Loucy (cell line): ENCODE measurements at regions not wholly inside any gene's neighbourhood (a gene's known extent, or its start where the extent isn't known, plus 50 kb on each side); places are given as distances from the start of the nearest gene placed in this dataset.

Source experiments
- H2AFZ ChIP-seq: fragments of 200-600 bp; sonication (generic); 2 replicates; pipeline ENCODE4 v1.6.0; 2016; ENCODE audit warnings: antibody characterized with exemption, mild to moderate bottlenecking, low read length, moderate library complexity
- H3F3A ChIP-seq: fragments of 200-600 bp; 2 replicates; pipeline ENCODE4 v1.6.0; 2016; ENCODE audit warnings: antibody characterized with exemption, low read depth, mild to moderate bottlenecking
- H3K27me3 ChIP-seq: fragments of 200-600 bp; sonication (generic); 2 replicates; pipeline ENCODE4 v1.6.1; 2014; ENCODE audit warnings: low read length, mild to moderate bottlenecking; ENCODE audit not compliant: insufficient read depth, poor library complexity, severe bottlenecking
- H3K36me3 ChIP-seq: fragments of 200-600 bp; sonication (generic); 2 replicates; pipeline ENCODE4 v1.6.1; 2016; ENCODE audit warnings: low read length; ENCODE audit not compliant: insufficient read depth
- H3K4me1 ChIP-seq: fragments of 200-600 bp; sonication (generic); 2 replicates; pipeline ENCODE4 v1.5.1; 2014; ENCODE audit warnings: low read length, mild to moderate bottlenecking; ENCODE audit not compliant: insufficient read depth, poor library complexity, severe bottlenecking
- H3K4me2 ChIP-seq: fragments of 200-600 bp; sonication (generic); 2 replicates; pipeline ENCODE4 v1.6.0; 2014; ENCODE audit warnings: antibody characterized with exemption, low read length, low read depth, mild to moderate bottlenecking; ENCODE audit not compliant: poor library complexity, severe bottlenecking
- H3K4me3 ChIP-seq: fragments of 200-600 bp; sonication (generic); 2 replicates; pipeline ENCODE4 v1.5.1; 2014; ENCODE audit warnings: low read length, mild to moderate bottlenecking, mixed read lengths; ENCODE audit not compliant: poor library complexity, severe bottlenecking
- H3K79me2 ChIP-seq: fragments of 200-600 bp; sonication (generic); 2 replicates; pipeline ENCODE4 v1.6.1; 2014; ENCODE audit warnings: low read length; ENCODE audit not compliant: insufficient read depth
- H3K9ac ChIP-seq: fragments of 200-600 bp; sonication (generic); 2 replicates; pipeline ENCODE4 v1.6.0; 2014; ENCODE audit warnings: mild to moderate bottlenecking, low read depth, low read length, moderate library complexity; ENCODE audit not compliant: poor library complexity, severe bottlenecking
- H3K9me2 ChIP-seq: fragments of 200-600 bp; sonication (generic); replicated peaks from 2 replicates; pipeline ENCODE4 v1.6.1; 2016; ENCODE audit warnings: low read depth, low read length, mixed read lengths
- H3K9me3 ChIP-seq: fragments of 200-600 bp; sonication (generic); 2 replicates; pipeline ENCODE4 v1.6.1; 2014; ENCODE audit warnings: mild to moderate bottlenecking, antibody characterized with exemption, low read length, low read depth; ENCODE audit not compliant: insufficient read depth
- H4K20me1 ChIP-seq: fragments of 200-600 bp; sonication (generic); 2 replicates; pipeline ENCODE4 v1.6.0; 2014; ENCODE audit warnings: antibody characterized with exemption, low read length, mild to moderate bottlenecking; ENCODE audit not compliant: insufficient read depth, poor library complexity, severe bottlenecking
- CTCF ChIP-seq: fragments of 200-600 bp; sonication (generic); conservative IDR thresholded peaks from 2 replicates; pipeline ENCODE4 v1.5.1; 2014; ENCODE audit warnings: mild to moderate bottlenecking, antibody characterized with exemption, low read length
- EZH2phosphoT487 ChIP-seq: fragments of 200-600 bp; IDR thresholded peaks from 2 replicates; pipeline ENCODE4 v1.6.1; 2018; ENCODE audit warnings: antibody characterized with exemption, mild to moderate bottlenecking, moderate library complexity, borderline replicate concordance

DNA sequence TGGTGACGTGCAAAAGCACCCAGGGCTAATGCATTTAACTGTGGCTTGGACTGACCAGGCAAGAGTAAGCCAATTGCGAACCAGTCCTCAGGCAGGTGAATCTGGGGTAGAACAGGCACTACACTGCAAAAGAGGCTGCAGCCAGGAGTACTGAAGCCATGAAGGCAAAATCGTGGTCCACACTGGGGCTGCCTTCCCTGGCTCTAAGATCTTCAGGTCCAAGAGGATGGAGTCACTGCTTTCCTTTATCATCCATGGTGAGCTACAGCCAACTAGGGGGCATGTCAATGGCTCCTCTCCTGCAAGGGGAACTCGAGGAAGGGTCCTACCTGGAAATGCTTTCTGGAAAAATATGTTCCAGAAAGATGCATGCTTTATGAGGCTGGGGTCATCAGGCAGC, 100.6 kb upstream of the AJAP1 start:
- H3K79me2 ChIP-seq = no peaks in the 10 kb centered on the region
- H3K9me3 ChIP-seq = no peaks in the 10 kb centered on the region; the same call in 1 of the 2 replicates
- no peaks in the 10 kb centered on the region for H3K4me1 ChIP-seq
- H4K20me1 ChIP-seq = no peaks in the 10 kb centered on the region
- no peak for TF ChIP-seq CTCF
- TF ChIP-seq EZH2phosphoT487 = no peak
- H3K27me3 ChIP-seq = no peaks in the 10 kb centered on the region
- no peaks in the 10 kb centered on the region for H3F3A ChIP-seq
- H3K9me2 ChIP-seq = no peaks in the 10 kb centered on the region
- H2AFZ ChIP-seq = no peak overlapping the region
- H3K4me2 ChIP-seq = no peak overlapping the region
- H3K9ac ChIP-seq = no peak overlapping the region
- no peaks in the 10 kb centered on the region for H3K36me3 ChIP-seq
- no peak overlapping the region for H3K4me3 ChIP-seq

DNA sequence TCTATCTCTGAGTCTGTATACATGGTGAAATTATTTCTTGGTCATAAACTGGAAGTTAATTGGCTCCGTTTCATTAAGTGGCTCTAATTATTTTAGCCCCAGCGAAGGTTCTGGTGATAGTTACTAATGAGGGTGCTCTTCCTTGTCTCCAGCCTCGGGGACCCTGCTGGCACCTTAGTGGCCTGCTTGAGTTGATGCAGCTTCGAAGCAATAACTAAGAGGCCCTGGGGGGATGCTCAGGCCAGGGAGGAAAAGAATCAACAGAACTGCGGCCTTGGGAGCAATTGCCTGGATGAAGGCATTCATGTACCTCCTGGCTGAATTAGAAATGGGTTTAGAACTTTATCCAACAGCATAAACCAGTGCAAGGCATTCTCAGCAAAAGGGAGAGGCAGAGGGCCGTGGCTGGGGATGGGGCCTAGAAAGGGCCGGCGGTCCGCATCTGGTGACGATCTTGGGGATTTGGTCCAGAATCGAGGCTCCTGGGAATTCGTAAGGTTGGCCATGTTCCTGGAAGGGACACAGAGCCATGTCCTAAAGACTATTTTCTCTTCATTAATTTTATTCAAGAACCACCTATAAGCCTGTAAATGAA, 100.0 kb upstream of the AJAP1 start:
- Histone ChIP-seq H3K79me2 (no peaks in the 10 kb centered on the region), H3K36me3 (no peaks in the 10 kb centered on the region), H3K4me3 (no peak overlapping the region), H2AFZ (no peak overlapping the region), H3K9me2 (no peaks in the 10 kb centered on the region), H3F3A (no peaks in the 10 kb centered on the region), H4K20me1 (no peaks in the 10 kb centered on the region), H3K27me3 (no peaks in the 10 kb centered on the region), H3K9ac (no peak overlapping the region), H3K9me3 (no peaks in the 10 kb centered on the region; the same call in 1 of the 2 replicates), H3K4me2 (no peak overlapping the region), H3K4me1 (no peaks in the 10 kb centered on the region)
- TF ChIP-seq EZH2phosphoT487 (no peak), CTCF (no peak)

- no peak overlapping the region for H2AFZ ChIP-seq
- H3K9me3 ChIP-seq = no peaks in the 10 kb centered on the region; the same call in 1 of the 2 replicates
- no peaks in the 10 kb centered on the region for H4K20me1 ChIP-seq
- TF ChIP-seq CTCF (no peak), EZH2phosphoT487 (no peak)
- no peak overlapping the region for H3K4me2 ChIP-seq
- no peaks in the 10 kb centered on the region for H3K79me2 ChIP-seq
- no peak overlapping the region for H3K4me3 ChIP-seq
- H3K36me3 ChIP-seq = no peaks in the 10 kb centered on the region
- H3K27me3 ChIP-seq = no peaks in the 10 kb centered on the region
- no peak overlapping the region for H3K9ac ChIP-seq
- no peaks in the 10 kb centered on the region for H3F3A ChIP-seq
- H3K9me2 ChIP-seq = no peaks in the 10 kb centered on the region
- no peaks in the 10 kb centered on the region for H3K4me1 ChIP-seq
Measured at GRCh38 chr1:4557949-4558348, 96.5 kb upstream of the AJAP1 start.
